ENCODE measurements at regions not wholly inside any gene's neighbourhood (a gene's known extent, or its start where the extent isn't known, plus 50 kb on each side); places are given as distances from the start of the nearest gene placed in this dataset.

DNA sequence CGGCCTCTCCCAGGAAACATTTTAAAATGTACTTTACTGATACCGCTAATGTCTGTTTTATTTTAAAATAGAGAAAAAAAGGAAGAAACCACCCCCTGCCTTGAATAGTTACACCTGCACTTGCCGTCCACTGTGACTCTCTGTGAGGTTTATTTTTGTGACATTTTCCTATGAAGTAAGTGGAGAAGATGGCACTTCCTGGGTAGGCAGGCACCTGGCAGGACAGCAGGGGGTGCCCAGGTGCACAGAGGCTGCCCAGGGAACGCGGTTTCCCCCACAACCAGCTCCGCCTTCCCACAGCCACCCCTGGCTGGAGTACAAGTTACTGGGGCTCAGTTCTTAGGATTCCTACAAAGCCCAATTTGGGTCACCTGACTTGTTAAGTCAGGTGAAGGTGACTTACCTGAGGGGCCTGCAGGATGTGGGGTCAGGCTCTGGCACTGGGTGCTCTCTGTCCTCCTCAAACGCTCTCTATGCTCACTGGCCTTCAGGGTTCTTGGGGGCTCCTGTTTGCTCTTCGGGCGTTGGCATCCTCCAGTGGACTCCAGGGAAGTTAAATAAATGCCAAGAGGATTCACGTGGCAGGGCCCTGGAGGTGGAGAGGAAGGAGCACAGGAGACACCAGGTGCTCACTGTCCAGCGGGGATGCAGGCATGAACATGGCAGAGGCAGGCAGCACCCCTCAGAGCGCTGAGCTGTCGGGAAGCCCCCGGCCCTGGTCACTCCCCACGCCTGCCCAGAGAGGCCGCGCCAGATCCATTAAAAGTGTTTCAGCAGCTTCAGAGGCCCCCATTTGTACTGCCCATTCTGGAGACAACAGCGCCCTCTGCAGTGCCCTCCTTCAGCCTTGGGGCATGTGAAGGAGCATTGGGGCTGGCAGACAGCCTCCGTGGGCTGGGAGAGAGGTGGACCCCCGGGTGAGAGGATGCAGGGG, 1021.2 kb downstream of the TBC1D22A start:
- DNase-seq (ENCODE audit: extremely low read depth in 1 of 2, low read depth in 1 of 2) = no peak

DNA sequence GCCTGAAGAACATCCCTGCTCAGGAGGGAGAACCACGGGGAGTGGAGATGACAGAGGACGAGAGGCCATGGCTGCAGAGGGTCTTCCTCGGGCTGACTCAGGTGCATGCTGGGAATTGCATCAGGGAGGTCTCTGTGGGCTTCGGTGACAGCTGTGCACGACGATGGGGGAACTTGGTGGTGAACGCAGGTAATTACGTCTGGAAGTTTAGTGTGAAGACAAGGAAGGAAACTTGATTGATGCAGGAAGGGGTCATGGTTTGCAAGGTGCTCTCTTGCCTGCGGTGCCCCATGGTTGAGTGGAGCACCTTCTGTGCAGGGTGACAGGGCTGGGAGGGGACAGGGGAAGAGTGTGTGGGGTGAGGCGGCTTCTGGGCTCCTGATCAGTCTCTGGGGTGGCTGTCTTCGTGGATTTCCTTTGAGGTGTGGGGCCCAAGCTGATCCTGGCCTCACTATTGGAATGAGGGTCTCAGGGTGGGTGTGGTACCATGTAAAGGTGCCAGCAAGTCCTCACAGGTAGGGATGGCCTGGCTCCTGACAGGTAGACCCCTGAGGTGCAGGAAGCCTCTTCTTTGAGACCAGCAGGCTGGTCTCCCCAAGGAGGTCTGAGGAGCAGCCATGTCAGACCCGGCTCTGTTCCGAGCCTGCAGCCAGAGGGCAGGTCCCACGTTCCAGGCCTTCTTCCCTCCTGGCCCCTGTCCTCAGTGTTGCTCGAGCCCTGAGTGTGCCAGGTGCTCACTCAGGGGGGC, 1020.1 kb downstream of the TBC1D22A start:
- no peak for DNase-seq (ENCODE audit: extremely low read depth in 1 of 2, low read depth in 1 of 2)

DNA sequence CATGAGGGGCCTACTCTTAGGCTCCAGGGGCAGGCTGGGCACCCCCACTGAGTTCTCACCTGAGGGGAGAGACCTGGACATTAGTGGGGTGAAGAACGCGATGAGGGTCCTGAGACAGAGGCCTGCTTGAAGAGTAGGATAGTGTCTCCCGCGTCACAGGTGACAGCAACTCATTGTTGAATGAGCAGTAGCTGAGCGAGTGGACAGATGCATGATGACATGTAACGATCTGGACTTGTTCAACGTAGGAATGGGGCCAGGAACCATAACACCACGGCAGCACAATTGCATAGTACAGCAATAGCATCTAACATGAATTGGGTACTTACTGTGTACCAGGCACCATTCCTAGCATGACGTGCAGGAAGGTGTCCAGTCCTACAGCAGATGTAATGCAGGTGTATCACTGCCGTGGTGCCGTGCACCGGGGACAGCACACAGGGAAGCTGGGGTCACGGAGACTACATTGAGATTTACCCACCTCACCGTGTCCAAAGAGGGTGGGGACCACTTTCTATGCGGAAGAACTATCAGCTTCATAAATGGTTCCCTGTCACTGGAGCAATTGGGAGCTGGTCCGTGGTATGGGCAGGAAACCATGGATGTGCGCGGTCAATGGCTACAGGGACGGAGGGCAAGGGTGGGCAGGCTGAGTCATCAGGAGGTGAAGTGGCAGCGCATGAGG, 1019.1 kb downstream of the TBC1D22A start:
- no peak for DNase-seq (ENCODE audit: extremely low read depth in 1 of 2, low read depth in 1 of 2)

DNA sequence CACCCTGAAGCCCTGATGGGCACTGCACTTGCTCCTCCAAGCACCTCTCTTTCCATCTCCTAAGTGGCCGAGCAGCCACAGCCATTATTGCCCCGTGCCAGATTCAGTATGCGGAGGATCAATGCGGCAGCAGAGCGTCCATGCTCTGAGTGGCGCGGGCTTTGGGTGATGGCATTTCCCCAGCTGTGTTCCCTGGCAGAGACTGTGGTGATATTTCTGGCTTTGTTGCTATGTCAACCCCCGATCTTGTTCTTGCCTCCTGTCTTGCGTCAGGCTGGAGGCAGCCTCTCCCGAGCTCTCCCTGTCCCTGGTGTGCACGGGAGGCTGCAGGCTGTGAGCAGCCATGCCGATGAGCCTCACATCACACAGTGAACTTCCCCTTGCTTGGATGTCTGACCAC, 1018.6 kb downstream of the TBC1D22A start:
- DNase-seq (ENCODE audit: extremely low read depth in 1 of 2, low read depth in 1 of 2) = no peak

DNA sequence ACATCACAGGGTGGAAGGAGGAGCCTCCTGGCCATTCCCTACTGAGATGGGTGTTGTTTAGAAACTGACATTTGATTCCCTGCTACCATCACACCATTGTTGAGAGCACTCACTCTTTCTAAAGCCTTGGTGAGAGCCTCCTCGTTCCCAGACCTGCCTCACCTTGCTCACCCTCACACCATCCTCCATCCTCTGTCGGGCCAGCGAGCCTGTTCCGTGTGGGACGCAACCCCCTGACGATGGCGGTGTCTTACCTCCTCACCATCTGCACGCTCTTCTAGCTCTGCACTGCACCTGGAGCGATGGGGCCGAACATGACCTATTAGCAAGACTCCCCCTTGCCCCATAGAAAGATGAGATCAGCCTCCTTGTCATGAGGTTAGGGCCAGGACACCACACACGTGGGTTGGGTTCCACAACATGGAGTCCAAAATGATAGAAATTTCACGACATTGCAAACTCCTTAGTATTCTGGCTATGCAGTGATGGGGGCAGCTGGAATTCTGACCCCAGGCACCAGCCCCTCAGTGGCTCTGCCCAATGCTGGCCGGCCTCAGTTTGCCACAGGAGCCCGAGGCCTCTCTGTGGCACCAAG, 1017.9 kb downstream of the TBC1D22A start:
- DNase-seq (ENCODE audit: extremely low read depth in 1 of 2, low read depth in 1 of 2) = no peak

GRCh38 chr22:47779474-47779873, 1017.0 kb downstream of the TBC1D22A start:
- DNase-seq (ENCODE audit: extremely low read depth in 1 of 2, low read depth in 1 of 2) = no peak

GRCh38 chr22:47778160-47778658, 1015.8 kb downstream of the TBC1D22A start:
- no peak for DNase-seq (ENCODE audit: extremely low read depth in 1 of 2, low read depth in 1 of 2)

DNA sequence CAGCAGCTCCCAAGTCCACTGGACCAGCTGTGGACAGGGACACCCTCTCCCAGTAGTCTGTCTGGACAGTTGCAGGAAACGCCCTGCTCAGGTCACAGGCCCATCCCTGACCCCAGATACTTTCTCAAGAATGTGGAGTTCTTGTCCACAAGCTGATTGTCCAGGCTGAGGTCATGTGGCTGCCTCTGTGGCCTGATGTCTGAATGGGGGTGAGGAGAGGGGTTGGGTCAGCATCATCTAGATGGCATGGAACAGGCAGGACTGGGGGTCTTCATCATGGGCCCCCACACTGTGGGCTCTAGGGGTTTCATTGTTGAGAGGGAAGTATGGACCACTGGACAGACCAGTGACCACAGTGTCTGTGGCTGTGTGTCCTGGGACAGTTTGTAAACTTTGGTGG, 1015.0 kb downstream of the TBC1D22A start:
- DNase-seq (ENCODE audit: extremely low read depth in 1 of 2, low read depth in 1 of 2) = no peak

DNA sequence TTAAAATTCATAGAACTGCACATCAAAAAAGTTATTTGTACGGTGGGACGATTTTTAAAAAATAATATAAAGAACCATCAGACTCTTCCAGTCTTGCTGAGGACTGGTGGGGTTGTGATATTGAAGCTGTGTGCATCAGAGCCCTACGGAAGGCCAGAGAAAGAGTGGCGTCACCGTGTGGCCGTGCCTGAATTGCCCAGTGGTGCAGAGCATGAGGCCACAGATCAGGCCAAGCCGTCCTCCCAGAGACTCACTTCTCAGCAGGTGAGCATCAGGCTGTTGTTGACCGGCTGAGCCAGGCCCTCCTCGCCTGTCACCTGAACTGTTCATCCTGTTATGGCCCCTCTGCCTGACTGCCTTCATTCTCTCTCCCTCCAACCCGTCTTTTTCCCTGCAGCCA, 1013.9 kb downstream of the TBC1D22A start:
- no peak for DNase-seq (ENCODE audit: extremely low read depth in 1 of 2, low read depth in 1 of 2)

DNA sequence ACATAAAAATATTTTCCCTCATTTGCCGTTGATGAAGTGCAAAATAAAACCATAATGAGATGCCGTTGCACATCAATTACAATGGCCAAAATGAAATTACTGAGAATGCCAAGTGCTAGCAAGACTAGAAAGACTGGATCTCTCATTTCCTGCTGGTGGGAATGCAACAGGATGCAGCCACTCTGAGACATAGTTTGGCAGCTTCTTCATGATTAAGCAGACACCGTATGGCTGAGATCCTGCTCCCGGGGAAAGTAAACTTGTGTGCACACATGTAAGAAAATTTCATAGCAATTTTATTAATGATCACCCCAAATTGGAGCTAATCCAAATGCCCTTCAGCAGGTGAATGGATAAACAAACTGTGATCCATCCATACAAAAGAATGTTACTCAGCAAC, 1013.2 kb downstream of the TBC1D22A start:
- no peak for DNase-seq (ENCODE audit: extremely low read depth in 1 of 2, low read depth in 1 of 2)

DNA sequence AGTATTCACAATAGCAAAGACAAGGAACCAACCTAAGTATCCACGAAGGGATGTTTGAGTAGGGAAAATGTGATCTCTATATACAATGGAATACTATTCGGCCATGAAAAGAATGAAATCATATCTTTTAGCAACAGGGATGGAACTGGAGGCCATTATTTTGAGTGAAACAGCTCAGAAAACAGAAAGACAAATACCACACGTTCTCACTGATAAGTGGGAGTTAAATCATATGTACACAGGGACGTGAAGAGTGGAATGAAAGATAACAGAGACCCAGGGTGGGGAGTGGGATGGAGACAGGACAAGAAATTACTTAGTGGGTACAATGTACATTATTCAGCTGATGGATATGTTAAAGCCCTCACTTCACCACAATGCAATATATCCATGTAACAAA, 1012.7 kb downstream of the TBC1D22A start:
- DNase-seq (ENCODE audit: extremely low read depth in 1 of 2, low read depth in 1 of 2) = no peak

GRCh38 chr22:47773635-47774034, 1011.2 kb downstream of the TBC1D22A start:
- no peak for DNase-seq (ENCODE audit: extremely low read depth in 1 of 2, low read depth in 1 of 2)

GRCh38 chr22:47772864-47773263, 1010.4 kb downstream of the TBC1D22A start:
- DNase-seq (ENCODE audit: extremely low read depth in 1 of 2, low read depth in 1 of 2) = no peak

GRCh38 chr22:47769652-47770051, 1007.2 kb downstream of the TBC1D22A start:
- DNase-seq (ENCODE audit: extremely low read depth in 1 of 2, low read depth in 1 of 2) = no peak

DNA sequence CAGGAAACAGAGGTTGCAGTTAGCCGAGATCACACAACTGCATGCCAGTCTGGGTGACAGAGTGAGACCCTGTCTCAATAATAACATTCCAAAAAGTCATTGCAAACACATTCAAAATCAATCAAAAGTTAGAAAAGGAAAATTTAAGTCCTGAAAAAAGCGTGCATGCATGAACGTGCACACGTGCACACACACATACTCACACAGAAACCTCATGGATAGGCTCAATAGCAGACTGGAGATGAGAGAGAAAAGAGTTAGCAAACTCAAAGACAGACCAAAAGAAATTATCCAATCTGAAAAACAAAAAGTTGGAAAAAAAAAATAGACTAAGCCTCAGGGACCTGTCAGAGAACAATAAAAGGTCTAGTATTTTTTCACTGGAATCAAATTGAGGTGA, 1005.6 kb downstream of the TBC1D22A start:
- no peak for DNase-seq (ENCODE audit: extremely low read depth in 1 of 2, low read depth in 1 of 2)

DNA sequence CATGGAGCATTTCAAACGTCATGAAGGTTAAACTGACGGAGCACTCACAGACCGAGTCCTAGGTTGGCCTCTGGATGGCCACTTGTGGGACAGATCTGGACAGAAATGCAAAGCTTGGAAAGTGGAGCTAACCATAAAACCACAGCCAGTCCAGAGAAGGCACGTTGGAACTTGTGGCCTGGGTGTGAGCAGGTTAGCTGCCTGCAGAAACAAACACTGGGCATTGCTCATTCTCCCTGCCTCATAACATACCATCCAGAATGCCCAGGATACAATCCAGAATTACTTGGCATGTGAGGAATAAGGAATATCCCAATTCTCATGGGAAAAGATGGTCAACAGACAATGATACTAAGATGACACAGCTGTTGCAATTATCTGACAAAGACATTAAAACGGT, 1005.0 kb downstream of the TBC1D22A start:
- DNase-seq (ENCODE audit: extremely low read depth in 1 of 2, low read depth in 1 of 2) = no peak

DNA sequence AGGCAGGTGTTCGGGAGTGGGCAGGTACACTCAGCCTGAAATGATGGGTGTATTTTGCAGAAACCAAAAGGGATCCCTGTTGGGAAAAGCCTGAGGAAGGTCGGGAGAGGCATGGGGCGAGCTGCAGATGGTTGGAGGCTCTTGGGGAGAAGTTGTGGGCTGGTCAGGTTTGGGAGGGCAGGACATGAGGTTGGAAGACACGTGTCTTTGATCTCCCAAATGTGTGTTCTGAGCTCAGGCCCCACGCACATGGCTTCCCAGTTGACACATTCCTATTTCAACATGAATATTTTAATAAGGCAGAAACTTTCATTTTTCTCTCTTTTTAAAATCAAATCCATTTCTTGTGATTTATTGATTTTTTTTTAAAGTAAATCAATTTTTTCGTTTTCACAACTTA, 1003.3 kb downstream of the TBC1D22A start:
- DNase-seq (ENCODE audit: extremely low read depth in 1 of 2, low read depth in 1 of 2) = no peak

- no peak for DNase-seq (ENCODE audit: extremely low read depth in 1 of 2, low read depth in 1 of 2)
These were observed 999.7 kb downstream of the TBC1D22A start for GRCh38 chr22:47762141-47762540.

- no peak for DNase-seq (ENCODE audit: extremely low read depth in 1 of 2, low read depth in 1 of 2)
These were observed 997.5 kb downstream of the TBC1D22A start for GRCh38 chr22:47759909-47760308.

DNA sequence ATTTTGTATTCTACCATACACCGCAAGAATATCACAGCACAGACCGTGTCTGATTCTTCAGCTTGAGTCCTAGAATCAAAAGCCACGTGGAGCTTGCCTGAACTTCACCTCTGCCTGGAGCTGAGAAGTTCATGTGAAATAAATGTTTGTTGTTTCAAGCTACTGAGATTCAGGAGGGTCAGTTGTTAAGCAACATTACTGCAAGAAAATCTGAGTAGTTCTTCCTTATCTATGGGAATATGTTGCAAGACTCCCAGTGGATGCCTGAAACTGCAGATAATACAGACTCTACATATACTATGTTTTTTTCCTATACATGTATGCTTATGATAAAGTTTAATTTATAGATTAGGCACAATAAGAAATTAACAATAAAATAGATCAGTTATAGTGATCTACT, 995.3 kb downstream of the TBC1D22A start:
- no peak for DNase-seq (ENCODE audit: extremely low read depth in 1 of 2, low read depth in 1 of 2)

DNA sequence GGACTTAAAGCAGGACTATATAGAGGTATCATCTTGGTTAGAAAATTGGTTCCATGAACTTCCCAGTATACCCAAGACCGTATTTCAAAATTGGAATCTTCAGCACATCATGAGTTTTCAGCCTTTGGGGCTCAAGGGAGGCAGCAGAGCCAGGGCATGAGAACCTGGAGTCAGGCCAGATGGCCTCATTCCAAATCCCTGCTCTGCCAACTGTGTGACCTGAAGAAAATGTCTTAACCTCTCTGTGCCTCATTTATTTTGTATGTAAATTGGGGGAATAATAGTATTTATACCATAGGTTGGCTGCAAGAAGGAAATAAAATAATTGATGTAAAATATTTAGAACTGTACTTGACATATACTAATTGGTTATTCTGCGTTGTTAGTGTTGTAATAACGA, 987.6 kb downstream of the TBC1D22A start:
- DNase-seq (ENCODE audit: extremely low read depth in 1 of 2, low read depth in 1 of 2) = no peak
